Ascending aorta (tissue), 2 donors: ENCODE measurements at regions not wholly inside any gene's neighbourhood (a gene's known extent, or its start where the extent isn't known, plus 50 kb on each side); places are given as distances from the start of the nearest gene placed in this dataset.

Experiments
- DNase-seq, 2 donors: peaks; one replicate each; pipeline ENCODE4 v3.0.0-alpha.2; 2019; ENCODE audit warnings: low spot score in 2 of 2
- H3K27ac ChIP-seq, 2 donors: fragments of 200-600 bp; sonication (generic); one replicate each; pipeline ENCODE4 v1.5.1; 2016 to 2017; ENCODE audit warnings: mild to moderate bottlenecking in 1 of 2
- H3K27me3 ChIP-seq: fragments of 200-600 bp; sonication (generic); one replicate; pipeline ENCODE4 v1.5.1; 2017
- H3K36me3 ChIP-seq, 2 donors: fragments of 200-600 bp; sonication (generic); one replicate each; pipeline ENCODE4 v1.5.1; 2016
- H3K4me1 ChIP-seq, 2 donors: fragments of 200-600 bp; sonication (generic); one replicate each; pipeline ENCODE4 v1.5.1; 2016 to 2017; ENCODE audit warnings: mild to moderate bottlenecking in 1 of 2
- H3K4me3 ChIP-seq, 2 donors: fragments of 200-600 bp; sonication (generic); one replicate each; pipeline ENCODE4 v1.5.1; 2016 to 2017; ENCODE audit warnings: mild to moderate bottlenecking in 1 of 2
- H3K9me3 ChIP-seq, 2 donors: fragments of 200-600 bp; sonication (generic); one replicate each; pipeline ENCODE4 v1.5.1; 2016
- CTCF ChIP-seq, 3 experiments: fragments of 200-600 bp in 2 of 3; fragments of 450-650 bp in 1 of 3; sonication (generic) in 2 of 3; IDR thresholded peaks; one replicate each; pipeline ENCODE4 v1.5.1; 2016 to 2019; ENCODE audit warnings: antibody characterized with exemption in 3 of 3, mild to moderate bottlenecking in 1 of 3, moderate library complexity in 1 of 3
- intact Hi-C: fragments of 100-400 bp; cut with DNase I; formaldehyde crosslinking; loops from one replicate; pipeline ENCODE4 v1.15.1; 2023

- TF ChIP-seq CTCF (IDR thresholded peaks at IDR 0.05), result no peak
- H3K4me1 ChIP-seq, result no peaks in the 10 kb centered on the region
- intact Hi-C loops, result no loop called here
- H3K4me3 ChIP-seq, result no peak overlapping the region
- H3K27me3 ChIP-seq, result no peaks in the 10 kb centered on the region
- no peak overlapping the region for H3K27ac ChIP-seq
- no peaks in the 10 kb centered on the region for H3K36me3 ChIP-seq
- no peak for DNase-seq
- no peaks in the 10 kb centered on the region for H3K9me3 ChIP-seq
Measured at GRCh38 chr1:57868239-57868638, 444.4 kb upstream of the DAB1 start.

- TF ChIP-seq CTCF (IDR thresholded peaks at IDR 0.05), result no peak
- no peak overlapping the region for H3K27ac ChIP-seq
- no peak for DNase-seq
- no peaks in the 10 kb centered on the region for H3K4me1 ChIP-seq
- H3K4me3 ChIP-seq, result no peak overlapping the region
- no peaks in the 10 kb centered on the region for H3K36me3 ChIP-seq
- intact Hi-C loops, result no loop called here
- H3K27me3 ChIP-seq, result no peaks in the 10 kb centered on the region
- no peaks in the 10 kb centered on the region for H3K9me3 ChIP-seq
Measured at GRCh38 chr1:57866998-57867397, 443.1 kb upstream of the DAB1 start.

GRCh38 chr1:57860931-57861565, 437.2 kb upstream of the DAB1 start:
- no peak for TF ChIP-seq CTCF (IDR thresholded peaks at IDR 0.05)
- no peak for DNase-seq
- Histone ChIP-seq H3K9me3 (no peaks in the 10 kb centered on the region), H3K27me3 (no peaks in the 10 kb centered on the region), H3K4me3 (no peak overlapping the region), H3K4me1 (no peaks in the 10 kb centered on the region), H3K27ac (no peak overlapping the region), H3K36me3 (no peaks in the 10 kb centered on the region)
- intact Hi-C loops, result no loop called here

- intact Hi-C loops, result no loop called here
- H3K36me3 ChIP-seq, result no peaks in the 10 kb centered on the region
- TF ChIP-seq CTCF (IDR thresholded peaks at IDR 0.05), result no peak
- no peaks in the 10 kb centered on the region for H3K4me1 ChIP-seq
- H3K27ac ChIP-seq, result no peak overlapping the region
- H3K9me3 ChIP-seq, result no peaks in the 10 kb centered on the region
- no peak for DNase-seq
- H3K27me3 ChIP-seq, result no peaks in the 10 kb centered on the region
- H3K4me3 ChIP-seq, result no peak overlapping the region
Measured at GRCh38 chr1:57860325-57860724, 436.5 kb upstream of the DAB1 start.

GRCh38 chr1:57858740-57859139, 434.9 kb upstream of the DAB1 start:
- intact Hi-C loops, result no loop called here
- Histone ChIP-seq H3K9me3 (no peaks in the 10 kb centered on the region), H3K27me3 (no peaks in the 10 kb centered on the region), H3K27ac (no peak overlapping the region), H3K4me1 (no peaks in the 10 kb centered on the region), H3K36me3 (no peaks in the 10 kb centered on the region), H3K4me3 (no peak overlapping the region)
- DNase-seq, result no peak
- TF ChIP-seq CTCF (IDR thresholded peaks at IDR 0.05), result no peak

GRCh38 chr1:57857809-57858208, 433.9 kb upstream of the DAB1 start:
- intact Hi-C loops, result no loop called here
- no peaks in the 10 kb centered on the region for H3K36me3 ChIP-seq
- DNase-seq, result no peak
- H3K27ac ChIP-seq, result no peak overlapping the region
- H3K4me3 ChIP-seq, result no peak overlapping the region
- no peak for TF ChIP-seq CTCF (IDR thresholded peaks at IDR 0.05)
- no peaks in the 10 kb centered on the region for H3K27me3 ChIP-seq
- no peaks in the 10 kb centered on the region for H3K4me1 ChIP-seq
- no peaks in the 10 kb centered on the region for H3K9me3 ChIP-seq
